ENCODE measurements at regions not wholly inside any gene's neighbourhood (a gene's known extent, or its start where the extent isn't known, plus 50 kb on each side); places are given as distances from the start of the nearest gene placed in this dataset.

GRCh38 chr7:125055376-125055775, 125.8 kb upstream of the POT1 start:
- Histone ChIP-seq H3K4me1 (replicated peaks in 1 of 2) (peaks cover 0 to 5% of the 10 kb centered on the region in 2 donors), H3K36me3 (replicated peaks in 1 of 2) (no peaks in the 10 kb centered on the region), H3K27me3 (no peaks in the 10 kb centered on the region), H3K9me3 (replicated peaks in 1 of 3) (no peaks in the 10 kb centered on the region), H3K27ac (no peak overlapping the region), H3K4me3 (no peak overlapping the region)
- TF ChIP-seq CTCF (IDR thresholded peaks at IDR 0.05) (no peak), POLR2A (IDR thresholded peaks at IDR 0.05) (no peak)
- no peak for DNase-seq
- intact Hi-C loops (cut with DNase I): no loop called here

- Histone ChIP-seq H3K36me3 (replicated peaks in 1 of 2) (no peaks in the 10 kb centered on the region), H3K27me3 (no peaks in the 10 kb centered on the region), H3K4me3 (no peak overlapping the region), H3K9me3 (replicated peaks in 1 of 3) (no peaks in the 10 kb centered on the region), H3K4me1 (replicated peaks in 1 of 2) (no peaks in the 10 kb centered on the region), H3K27ac (no peak overlapping the region)
- TF ChIP-seq POLR2A (IDR thresholded peaks at IDR 0.05) (no peak), CTCF (IDR thresholded peaks at IDR 0.05) (no peak)
- intact Hi-C loops (cut with DNase I): no loop called here
- WGBS, 4 donors: 73 to 95% (median 90%) methylated on average over 4 to 6 of the region's 6 CpGs
- no peak for DNase-seq
Observed at GRCh38 chr7:125046767-125047166, 117.1 kb upstream of the POT1 start.

- no peak for DNase-seq
- Histone ChIP-seq H3K27ac (no peak overlapping the region), H3K4me1 (replicated peaks in 1 of 2) (no peaks in the 10 kb centered on the region), H3K36me3 (replicated peaks in 1 of 2) (no peaks in the 10 kb centered on the region), H3K4me3 (no peak overlapping the region), H3K9me3 (replicated peaks in 1 of 3) (no peaks in the 10 kb centered on the region), H3K27me3 (no peaks in the 10 kb centered on the region)
- TF ChIP-seq CTCF (IDR thresholded peaks at IDR 0.05) (no peak), POLR2A (IDR thresholded peaks at IDR 0.05) (no peak)
- intact Hi-C loops (cut with DNase I): no loop called here
- 85 to 88% (median 86%) methylated on average over 7 to 9 of the region's 9 CpGs for WGBS, 4 donors
Observed at GRCh38 chr7:125033506-125033905, 103.9 kb upstream of the POT1 start.

GRCh38 chr7:125032943-125033342, 103.3 kb upstream of the POT1 start:
- no peaks in the 10 kb centered on the region for H3K4me1 ChIP-seq (replicated peaks in 1 of 2)
- H3K36me3 ChIP-seq (replicated peaks in 1 of 2): no peaks in the 10 kb centered on the region
- no peak overlapping the region for H3K4me3 ChIP-seq
- no peak for DNase-seq
- no peaks in the 10 kb centered on the region for H3K27me3 ChIP-seq
- no peaks in the 10 kb centered on the region for H3K9me3 ChIP-seq (replicated peaks in 1 of 3)
- 41 to 84% (median 72%) methylated on average over 4 of the region's 4 CpGs for WGBS, 4 donors
- no peak overlapping the region for H3K27ac ChIP-seq
- intact Hi-C loops (cut with DNase I): no loop called here
- TF ChIP-seq POLR2A (IDR thresholded peaks at IDR 0.05) (no peak), CTCF (IDR thresholded peaks at IDR 0.05) (no peak)

All from adrenal gland (tissue), 9 donors.